Ishikawa (cell line): ENCODE measurements at regions not wholly inside any gene's neighbourhood (a gene's known extent, or its start where the extent isn't known, plus 50 kb on each side); places are given as distances from the start of the nearest gene placed in this dataset.

Experiments
- CEBPB ChIP-seq: IDR thresholded peaks from 2 replicates; pipeline ENCODE4 v1.6.1; 2012
- CREB1 ChIP-seq: IDR thresholded peaks from 2 replicates; pipeline ENCODE4 v1.6.1; 2012; ENCODE audit warnings: low read depth
- EGR1 ChIP-seq: IDR thresholded peaks from 2 replicates; pipeline ENCODE4 v1.6.1; 2012
- EP300 ChIP-seq: IDR thresholded peaks from 2 replicates; pipeline ENCODE4 v1.6.1; 2012; ENCODE audit warnings: borderline replicate concordance
- FOXM1 ChIP-seq: IDR thresholded peaks from 2 replicates; pipeline ENCODE4 v1.6.1; 2012; ENCODE audit warnings: low read depth, borderline replicate concordance
- MAX ChIP-seq: IDR thresholded peaks from 2 replicates; pipeline ENCODE4 v1.6.1; 2012
- NFIC ChIP-seq: IDR thresholded peaks from 2 replicates; pipeline ENCODE4 v1.6.1; 2012
- RAD21 ChIP-seq: IDR thresholded peaks from 2 replicates; pipeline ENCODE4 v1.6.1; 2012; ENCODE audit warnings: low read depth
- REST ChIP-seq: IDR thresholded peaks from 2 replicates; pipeline ENCODE4 v1.6.1; 2012; ENCODE audit warnings: low read depth, mild to moderate bottlenecking
- TAF1 ChIP-seq: IDR thresholded peaks from 2 replicates; pipeline ENCODE4 v1.6.1; 2012; ENCODE audit warnings: low read depth, mild to moderate bottlenecking
- TCF12 ChIP-seq: IDR thresholded peaks from 2 replicates; pipeline ENCODE4 v1.6.1; 2012; ENCODE audit warnings: low read depth
- TEAD4 ChIP-seq: IDR thresholded peaks from 2 replicates; pipeline ENCODE4 v1.6.1; 2012
- USF1 ChIP-seq: IDR thresholded peaks from 2 replicates; pipeline ENCODE4 v1.6.1; 2012
- YY1 ChIP-seq: IDR thresholded peaks from 2 replicates; pipeline ENCODE4 v1.6.1; 2012; ENCODE audit warnings: low read depth
- ZBTB7A ChIP-seq: IDR thresholded peaks from 2 replicates; pipeline ENCODE4 v1.6.1; 2012; ENCODE audit warnings: low read depth

- no peak for TF ChIP-seq EGR1
- TF ChIP-seq MAX: no peak
These were observed 53.5 kb upstream of the PRELP start for GRCh38 chr1:203422116-203422515.

- no peak for TF ChIP-seq YY1
- no peak for TF ChIP-seq EGR1
- TF ChIP-seq TEAD4: no peak
- no peak for TF ChIP-seq MAX
These were observed 53.0 kb upstream of the PRELP start for GRCh38 chr1:203422656-203423055.

- TF ChIP-seq FOXM1 (no peak), RAD21 (no peak), YY1 (no peak), REST (no peak), TAF1 (no peak), ZBTB7A (no peak), TCF12 (no peak), USF1 (no peak), CEBPB (no peak), TEAD4 (no peak)
These were observed 51.3 kb upstream of the PRELP start for GRCh38 chr1:203424285-203424684.

- TF ChIP-seq TAF1 (no peak), RAD21 (no peak), TEAD4 (no peak), ZBTB7A (no peak), CEBPB (no peak), CREB1 (no peak), USF1 (no peak), TCF12 (no peak), REST (no peak), EP300 (no peak), EGR1 (no peak), NFIC (no peak)
These were observed 50.5 kb upstream of the PRELP start for GRCh38 chr1:203424861-203425662.

- TF ChIP-seq NFIC (no peak), TEAD4 (no peak), REST (no peak), CREB1 (no peak), TCF12 (no peak), USF1 (no peak), ZBTB7A (no peak), CEBPB (no peak), RAD21 (no peak), EGR1 (no peak), TAF1 (no peak), YY1 (no peak), MAX (no peak), EP300 (no peak), FOXM1 (no peak)
These were observed 50.0 kb upstream of the PRELP start for GRCh38 chr1:203425663-203425975.
